HepG2 (cell line): ENCODE measurements at regions not wholly inside any gene's neighbourhood (a gene's known extent, or its start where the extent isn't known, plus 50 kb on each side); places are given as distances from the start of the nearest gene placed in this dataset.

Experiments used
- ATAC-seq: fragments of 200-7000 bp; cut with Tn5 transposase; 3 replicates; pipeline ENCODE4 v1.9.1; 2020; ENCODE audit warnings: mild to moderate bottlenecking, moderate library complexity
- BruUV-seq: library from RNA; stranded (reverse); fragments of 400-500 nt; replicated peaks from 2 replicates; lab custom pipeline; 2021; lab: Mats Ljungman, UMichigan
- CTCF ChIA-PET: fragments of 300-600 bp; formaldehyde crosslinking; extraction: SDS; loops from one replicate; lab custom pipeline; 2021; ENCODE audit warnings: low total read pairs, inconsistent platforms, low intra/inter-chr PET ratio; lab: Yijun Ruan, JAX
- POLR2A ChIA-PET: fragments of 350-600 bp; sonication (Branson Sonifier 250); formaldehyde crosslinking; loops from one replicate; lab custom pipeline; 2020; ENCODE audit warnings: antibody characterized with exemption, inconsistent platforms; lab: Yijun Ruan, JAX
- DNase-seq: peaks from one replicate; pipeline ENCODE4 v3.0.0-alpha.2; 2015; ENCODE audit warnings: low spot score
- FAIRE-seq: peaks from 3 replicates; lab custom pipeline; 2011; peaks lifted over from hg19 to GRCh38; lab: Jason Lieb, UNC
- H2AFZ ChIP-seq: one replicate; pipeline ENCODE4 v1.6.1; 2011; ENCODE audit warnings: low read length, inconsistent platforms
- H3K27ac ChIP-seq: fragments of 300-600 bp; 3 replicates; pipeline ENCODE4 v1.8.0; 2011; ENCODE audit warnings: mixed run types, mild to moderate bottlenecking, mixed read lengths, low read length, inconsistent platforms; ENCODE audit not compliant: insufficient read depth; ENCODE audit errors: extremely low read length
- H3K27me3 ChIP-seq, 2 experiments: fragments of 200-600 bp in 1 of 2; 2 replicates in 1 of 2; 3 replicates in 1 of 2; pipeline versions ENCODE4 v1.6.0 to v1.8.0; 2011; ENCODE audit warnings: low read length in 2 of 2, mild to moderate bottlenecking in 2 of 2, moderate library complexity in 2 of 2, inconsistent platforms in 1 of 2; ENCODE audit not compliant: insufficient read depth in 2 of 2, control insufficient read depth in 1 of 2
- H3K36me3 ChIP-seq, 2 experiments: fragments of 200-600 bp in 1 of 2; replicated peaks in 1 of 2; 2 replicates in 1 of 2; 3 replicates in 1 of 2; pipeline versions ENCODE4 v1.5.1 to v1.8.0; 2011; ENCODE audit warnings: low read length in 2 of 2, inconsistent platforms in 1 of 2; ENCODE audit not compliant: insufficient read depth in 2 of 2, control insufficient read depth in 1 of 2
- H3K4me1 ChIP-seq: 2 replicates; pipeline ENCODE4 v1.5.1; 2012; ENCODE audit warnings: low read length, inconsistent platforms; ENCODE audit not compliant: insufficient read depth
- H3K4me2 ChIP-seq: 2 replicates; pipeline ENCODE4 v1.6.0; 2011; ENCODE audit warnings: low read depth, low read length, inconsistent platforms
- H3K4me3 ChIP-seq, 3 experiments: fragments of 200-600 bp in 1 of 3; sonication (generic), shearing (Covaris generic) in 1 of 3; replicated peaks in 1 of 3; 2 replicates each; pipeline ENCODE4 v1.5.1; 2011 to 2016; ENCODE audit warnings: low read length in 3 of 3, inconsistent platforms in 2 of 3, low read depth in 2 of 3, mild to moderate bottlenecking in 2 of 3, control low read depth in 1 of 3, mixed read lengths in 1 of 3; ENCODE audit not compliant: insufficient read depth in 1 of 3
- H3K79me2 ChIP-seq: one replicate; pipeline ENCODE4 v1.6.1; 2011; ENCODE audit warnings: low read length, inconsistent platforms; ENCODE audit not compliant: insufficient read depth
- H3K9ac ChIP-seq: 2 replicates; pipeline ENCODE4 v1.6.0; 2011; ENCODE audit warnings: mild to moderate bottlenecking, low read depth, low read length, inconsistent platforms; ENCODE audit not compliant: insufficient read depth
- H3K9me3 ChIP-seq: 2 replicates; pipeline ENCODE4 v1.5.1; 2012; ENCODE audit warnings: mild to moderate bottlenecking, low read length
- H4K20me1 ChIP-seq: 2 replicates; pipeline ENCODE4 v1.6.0; 2011; ENCODE audit warnings: inconsistent platforms, mild to moderate bottlenecking, low read length, moderate library complexity; ENCODE audit not compliant: insufficient read depth
- CHD4 ChIP-seq: fragments of 200-600 bp; sonication (generic); IDR thresholded peaks from 2 replicates; pipeline ENCODE4 v1.7.0; 2017; ENCODE audit warnings: mild to moderate bottlenecking, low read length, borderline replicate concordance
- EZH2 ChIP-seq: conservative IDR thresholded peaks from 2 replicates; pipeline ENCODE4 v1.6.1; 2012; ENCODE audit warnings: mild to moderate bottlenecking, low read depth, low read length, moderate library complexity
- FOXO1 ChIP-seq: sonication (generic); formaldehyde crosslinking; IDR thresholded peaks from 2 replicates; pipeline ENCODE4 v1.4.0; 2020; ENCODE audit warnings: missing genetic modification reagents
- KLF12 ChIP-seq: sonication (generic); formaldehyde crosslinking; IDR thresholded peaks from 2 replicates; pipeline ENCODE4 v1.4.0; 2020; ENCODE audit warnings: missing genetic modification reagents, borderline replicate concordance
- REL ChIP-seq: sonication (generic); formaldehyde crosslinking; conservative IDR thresholded peaks from 2 replicates; pipeline ENCODE4 v1.8.0; 2022; ENCODE audit warnings: mild to moderate bottlenecking, missing genetic modification reagents, moderate library complexity
- SATB2 ChIP-seq: sonication (generic); formaldehyde crosslinking; IDR thresholded peaks from 2 replicates; pipeline ENCODE4 v1.5.0; 2020; ENCODE audit warnings: missing genetic modification reagents
- SRSF1 ChIP-seq: fragments of 200-400 bp; formaldehyde crosslinking; optimal IDR thresholded peaks from 2 replicates; pipeline ENCODE3; 2017; ENCODE audit warnings: mild to moderate bottlenecking, low read depth, low read length, moderate library complexity
- XBP1 ChIP-seq: sonication (generic); formaldehyde crosslinking; IDR thresholded peaks from 2 replicates; pipeline ENCODE4 v1.5.0; 2020; ENCODE audit warnings: missing genetic modification reagents
- ZMAT3 ChIP-seq: sonication (generic); formaldehyde crosslinking; conservative IDR thresholded peaks from 2 replicates; pipeline ENCODE4 v1.7.0; 2021; ENCODE audit warnings: missing genetic modification reagents
- ZNF468 ChIP-seq: sonication (generic); formaldehyde crosslinking; IDR thresholded peaks from 2 replicates; pipeline ENCODE4 v1.8.0; 2022; ENCODE audit warnings: mild to moderate bottlenecking, moderate library complexity, missing genetic modification reagents
- ZNF598 ChIP-seq: sonication (generic); formaldehyde crosslinking; IDR thresholded peaks from 2 replicates; pipeline ENCODE4 v1.5.1; 2020; ENCODE audit warnings: mild to moderate bottlenecking, missing genetic modification reagents, borderline replicate concordance
- ZNF678 ChIP-seq: sonication (generic); formaldehyde crosslinking; IDR thresholded peaks from 2 replicates; pipeline ENCODE4 v1.4.0; 2020; ENCODE audit warnings: mild to moderate bottlenecking, missing genetic modification reagents
- WGBS: methylation state at CpG from one replicate; pipeline ENCODE4 v1.1.6; 2017; ENCODE audit warnings: low lambda C conversion rate; 5-methylcytosine and 5-hydroxymethylcytosine counted together
- in situ Hi-C: cut with HindIII; loops from 2 replicates; pipeline ENCODE4 v1.10.0; 2017; ENCODE audit warnings: low pct_unique_long_range_greater_than_20kb; ENCODE audit not compliant: extremely low pct_ligation_motif_present
- intact Hi-C: fragments of 100-400 bp; cut with micrococcal nuclease; formaldehyde crosslinking; loops from one replicate; pipeline ENCODE4 v1.10.0; 2022; ENCODE audit not compliant: unreplicated experiment
- TF ChIP-seq, protein P1 (sequence below): sonication (generic); formaldehyde crosslinking; IDR thresholded peaks from 2 replicates; pipeline ENCODE4 v1.5.0; 2020; ENCODE audit warnings: mild to moderate bottlenecking, missing genetic modification reagents
- TF ChIP-seq, protein P2 (sequence below): IDR thresholded peaks from 2 replicates; pipeline ENCODE4 v1.6.1; 2016; ENCODE audit warnings: low read depth, missing genetic modification reagents, missing compliant biosample characterization

- TF ChIP-seq EZH2 (no peak), CHD4 (no peak), ZNF598 (no peak), ZNF468 (CRISPR knock-in tag) (no peak), SRSF1 (no peak), REL (no peak), ZMAT3 (CRISPR knock-in tag) (no peak), FOXO1 (CRISPR knock-in tag) (no peak), ZNF678 (CRISPR knock-in tag) (no peak), XBP1 (no peak), KLF12 (CRISPR knock-in tag) (no peak), SATB2 (CRISPR knock-in tag) (no peak)
- TF ChIP-seq, protein P1, sequence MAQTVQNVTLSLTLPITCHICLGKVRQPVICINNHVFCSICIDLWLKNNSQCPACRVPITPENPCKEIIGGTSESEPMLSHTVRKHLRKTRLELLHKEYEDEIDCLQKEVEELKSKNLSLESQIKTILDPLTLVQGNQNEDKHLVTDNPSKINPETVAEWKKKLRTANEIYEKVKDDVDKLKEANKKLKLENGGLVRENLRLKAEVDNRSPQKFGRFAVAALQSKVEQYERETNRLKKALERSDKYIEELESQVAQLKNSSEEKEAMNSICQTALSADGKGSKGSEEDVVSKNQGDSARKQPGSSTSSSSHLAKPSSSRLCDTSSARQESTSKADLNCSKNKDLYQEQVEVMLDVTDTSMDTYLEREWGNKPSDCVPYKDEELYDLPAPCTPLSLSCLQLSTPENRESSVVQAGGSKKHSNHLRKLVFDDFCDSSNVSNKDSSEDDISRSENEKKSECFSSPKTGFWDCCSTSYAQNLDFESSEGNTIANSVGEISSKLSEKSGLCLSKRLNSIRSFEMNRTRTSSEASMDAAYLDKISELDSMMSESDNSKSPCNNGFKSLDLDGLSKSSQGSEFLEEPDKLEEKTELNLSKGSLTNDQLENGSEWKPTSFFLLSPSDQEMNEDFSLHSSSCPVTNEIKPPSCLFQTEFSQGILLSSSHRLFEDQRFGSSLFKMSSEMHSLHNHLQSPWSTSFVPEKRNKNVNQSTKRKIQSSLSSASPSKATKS (CRISPR knock-in tag) = no peak
- TF ChIP-seq, protein P2, sequence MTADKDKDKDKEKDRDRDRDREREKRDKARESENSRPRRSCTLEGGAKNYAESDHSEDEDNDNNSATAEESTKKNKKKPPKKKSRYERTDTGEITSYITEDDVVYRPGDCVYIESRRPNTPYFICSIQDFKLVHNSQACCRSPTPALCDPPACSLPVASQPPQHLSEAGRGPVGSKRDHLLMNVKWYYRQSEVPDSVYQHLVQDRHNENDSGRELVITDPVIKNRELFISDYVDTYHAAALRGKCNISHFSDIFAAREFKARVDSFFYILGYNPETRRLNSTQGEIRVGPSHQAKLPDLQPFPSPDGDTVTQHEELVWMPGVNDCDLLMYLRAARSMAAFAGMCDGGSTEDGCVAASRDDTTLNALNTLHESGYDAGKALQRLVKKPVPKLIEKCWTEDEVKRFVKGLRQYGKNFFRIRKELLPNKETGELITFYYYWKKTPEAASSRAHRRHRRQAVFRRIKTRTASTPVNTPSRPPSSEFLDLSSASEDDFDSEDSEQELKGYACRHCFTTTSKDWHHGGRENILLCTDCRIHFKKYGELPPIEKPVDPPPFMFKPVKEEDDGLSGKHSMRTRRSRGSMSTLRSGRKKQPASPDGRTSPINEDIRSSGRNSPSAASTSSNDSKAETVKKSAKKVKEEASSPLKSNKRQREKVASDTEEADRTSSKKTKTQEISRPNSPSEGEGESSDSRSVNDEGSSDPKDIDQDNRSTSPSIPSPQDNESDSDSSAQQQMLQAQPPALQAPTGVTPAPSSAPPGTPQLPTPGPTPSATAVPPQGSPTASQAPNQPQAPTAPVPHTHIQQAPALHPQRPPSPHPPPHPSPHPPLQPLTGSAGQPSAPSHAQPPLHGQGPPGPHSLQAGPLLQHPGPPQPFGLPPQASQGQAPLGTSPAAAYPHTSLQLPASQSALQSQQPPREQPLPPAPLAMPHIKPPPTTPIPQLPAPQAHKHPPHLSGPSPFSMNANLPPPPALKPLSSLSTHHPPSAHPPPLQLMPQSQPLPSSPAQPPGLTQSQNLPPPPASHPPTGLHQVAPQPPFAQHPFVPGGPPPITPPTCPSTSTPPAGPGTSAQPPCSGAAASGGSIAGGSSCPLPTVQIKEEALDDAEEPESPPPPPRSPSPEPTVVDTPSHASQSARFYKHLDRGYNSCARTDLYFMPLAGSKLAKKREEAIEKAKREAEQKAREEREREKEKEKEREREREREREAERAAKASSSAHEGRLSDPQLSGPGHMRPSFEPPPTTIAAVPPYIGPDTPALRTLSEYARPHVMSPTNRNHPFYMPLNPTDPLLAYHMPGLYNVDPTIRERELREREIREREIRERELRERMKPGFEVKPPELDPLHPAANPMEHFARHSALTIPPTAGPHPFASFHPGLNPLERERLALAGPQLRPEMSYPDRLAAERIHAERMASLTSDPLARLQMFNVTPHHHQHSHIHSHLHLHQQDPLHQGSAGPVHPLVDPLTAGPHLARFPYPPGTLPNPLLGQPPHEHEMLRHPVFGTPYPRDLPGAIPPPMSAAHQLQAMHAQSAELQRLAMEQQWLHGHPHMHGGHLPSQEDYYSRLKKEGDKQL = no peak
- Histone ChIP-seq H3K27me3 (no peaks in the 10 kb centered on the region), H3K9me3 (0 out of 2 replicates have a peak, but pooled peaks cover 4% of the 10 kb centered on the region), H2AFZ (no peak overlapping the region), H3K79me2 (no peaks in the 10 kb centered on the region), H3K4me3 (no peak overlapping the region), H3K36me3 (no peaks in the 10 kb centered on the region), H3K9ac (no peak overlapping the region), H3K27ac (no peak overlapping the region), H3K4me2 (no peak overlapping the region), H4K20me1 (no peaks in the 10 kb centered on the region), H3K4me1 (no peaks in the 10 kb centered on the region)
- FAIRE-seq (no peak), DNase-seq (no peak), ATAC-seq (no peak)
- CTCF ChIA-PET = no interaction called here
- no TSS peak for BruUV-seq
- POLR2A ChIA-PET = no interaction called here
- intact Hi-C loops (no loop called here), in situ Hi-C loops (no loop called here)
- 0% methylated on average over 1 of the region's 1 CpG for WGBS
These were observed 111.2 kb upstream of the SETBP1 start for GRCh38 chr18:44569391-44570055.
